ENCODE measurements at regions not wholly inside any gene's neighbourhood (a gene's known extent, or its start where the extent isn't known, plus 50 kb on each side); places are given as distances from the start of the nearest gene placed in this dataset.

GRCh38 chr2:43055086-43055912, 171.1 kb downstream of the ZFP36L2 start:
- H3K4me3 ChIP-seq, result no peak overlapping the region
- no peaks in the 10 kb centered on the region for H3K36me3 ChIP-seq
- H3K4me1 ChIP-seq, result no peaks in the 10 kb centered on the region
- no peak for TF ChIP-seq POLR2A (IDR thresholded peaks at IDR 0.05)
- TF ChIP-seq, protein P1, sequence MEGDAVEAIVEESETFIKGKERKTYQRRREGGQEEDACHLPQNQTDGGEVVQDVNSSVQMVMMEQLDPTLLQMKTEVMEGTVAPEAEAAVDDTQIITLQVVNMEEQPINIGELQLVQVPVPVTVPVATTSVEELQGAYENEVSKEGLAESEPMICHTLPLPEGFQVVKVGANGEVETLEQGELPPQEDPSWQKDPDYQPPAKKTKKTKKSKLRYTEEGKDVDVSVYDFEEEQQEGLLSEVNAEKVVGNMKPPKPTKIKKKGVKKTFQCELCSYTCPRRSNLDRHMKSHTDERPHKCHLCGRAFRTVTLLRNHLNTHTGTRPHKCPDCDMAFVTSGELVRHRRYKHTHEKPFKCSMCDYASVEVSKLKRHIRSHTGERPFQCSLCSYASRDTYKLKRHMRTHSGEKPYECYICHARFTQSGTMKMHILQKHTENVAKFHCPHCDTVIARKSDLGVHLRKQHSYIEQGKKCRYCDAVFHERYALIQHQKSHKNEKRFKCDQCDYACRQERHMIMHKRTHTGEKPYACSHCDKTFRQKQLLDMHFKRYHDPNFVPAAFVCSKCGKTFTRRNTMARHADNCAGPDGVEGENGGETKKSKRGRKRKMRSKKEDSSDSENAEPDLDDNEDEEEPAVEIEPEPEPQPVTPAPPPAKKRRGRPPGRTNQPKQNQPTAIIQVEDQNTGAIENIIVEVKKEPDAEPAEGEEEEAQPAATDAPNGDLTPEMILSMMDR (IDR thresholded peaks at IDR 0.05), result no peak
- H3K27ac ChIP-seq, result no peak overlapping the region
- DNase-seq, result peak in 1 of 2 donors; percentile 12
- intact Hi-C loops (cut with DNase I; ENCODE audit: low total_unique reads), result no loop called here
- no peaks in the 10 kb centered on the region for H3K27me3 ChIP-seq
- H3K9me3 ChIP-seq, result no peaks in the 10 kb centered on the region

- intact Hi-C loops (cut with DNase I; ENCODE audit: low total_unique reads), result no loop called here
- no peak overlapping the region for H3K27ac ChIP-seq
- H3K27me3 ChIP-seq, result no peaks in the 10 kb centered on the region
- no peaks in the 10 kb centered on the region for H3K4me1 ChIP-seq
- no peaks in the 10 kb centered on the region for H3K9me3 ChIP-seq
- no peak overlapping the region for H3K4me3 ChIP-seq
- DNase-seq, result peak in 1 of 2 donors; percentile 12
- TF ChIP-seq, protein P1 (IDR thresholded peaks at IDR 0.05), result no peak
- no peak for TF ChIP-seq POLR2A (IDR thresholded peaks at IDR 0.05)
- no peaks in the 10 kb centered on the region for H3K36me3 ChIP-seq
Observed at GRCh38 chr2:43054367-43054766, 172.0 kb downstream of the ZFP36L2 start.

DNA sequence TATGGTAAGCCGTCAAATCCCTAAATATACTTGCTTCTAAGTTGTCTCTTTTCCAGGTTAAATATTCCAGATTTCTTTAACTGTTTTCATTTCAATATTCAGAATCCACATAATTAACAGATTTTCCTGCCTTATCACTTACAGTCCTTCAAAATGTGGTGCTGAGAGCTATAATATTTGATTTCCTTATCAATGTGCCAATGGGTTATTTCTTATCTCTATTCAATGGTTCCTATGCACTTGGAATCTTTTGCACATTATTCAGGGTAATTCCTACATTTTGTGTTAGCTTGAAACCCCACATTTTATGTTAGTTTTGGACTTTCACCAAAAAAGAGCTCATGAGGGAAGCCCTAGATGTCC, 173.5 kb downstream of the ZFP36L2 start:
- no peak for TF ChIP-seq POLR2A (IDR thresholded peaks at IDR 0.05)
- TF ChIP-seq, protein P1 (IDR thresholded peaks at IDR 0.05), result no peak
- Histone ChIP-seq H3K27me3 (no peaks in the 10 kb centered on the region), H3K4me3 (no peak overlapping the region), H3K27ac (no peak overlapping the region), H3K4me1 (no peaks in the 10 kb centered on the region), H3K36me3 (no peaks in the 10 kb centered on the region), H3K9me3 (no peaks in the 10 kb centered on the region)
- no peak for DNase-seq
- intact Hi-C loops (cut with DNase I; ENCODE audit: low total_unique reads), result no loop called here

DNA sequence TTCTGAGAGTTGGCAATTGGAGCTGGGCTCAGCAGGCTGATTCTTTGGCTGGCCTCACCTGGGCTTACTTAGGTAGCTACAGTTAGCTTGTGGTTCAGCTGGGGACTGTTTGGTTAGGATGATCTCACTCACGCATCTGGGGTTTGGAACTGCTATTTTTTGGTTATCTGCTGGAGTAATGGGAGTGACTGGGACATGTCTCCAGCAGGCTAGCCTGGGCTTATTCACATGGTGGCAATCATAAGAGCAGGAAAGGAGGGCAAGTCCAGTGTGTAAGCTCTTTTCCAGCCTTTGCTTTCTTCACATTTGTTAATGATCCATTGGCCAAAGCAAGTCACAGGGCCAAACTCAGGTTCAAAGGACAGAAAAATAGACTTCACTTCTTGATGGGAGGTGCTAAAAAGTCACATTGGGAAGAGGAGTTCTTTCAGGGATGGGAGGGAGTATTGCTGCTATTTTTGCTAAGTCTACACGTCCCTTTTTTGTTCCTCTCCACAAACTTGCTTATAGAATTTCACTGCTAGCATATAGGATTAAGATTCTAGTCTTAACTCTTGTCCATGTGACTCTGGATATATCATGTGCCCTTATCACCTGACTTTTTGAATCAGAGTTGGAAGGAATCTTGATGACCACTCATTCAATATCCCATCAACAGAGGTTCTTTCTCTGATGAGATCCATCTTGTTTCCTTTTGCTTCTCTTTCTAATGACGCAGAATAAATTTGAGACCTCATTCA, 174.0 kb downstream of the ZFP36L2 start:
- H3K27me3 ChIP-seq, result no peaks in the 10 kb centered on the region
- no peaks in the 10 kb centered on the region for H3K4me1 ChIP-seq
- peak in 1 of 2 donors; percentile 5 for DNase-seq
- intact Hi-C loops (cut with DNase I; ENCODE audit: low total_unique reads), result no loop called here
- no peaks in the 10 kb centered on the region for H3K9me3 ChIP-seq
- TF ChIP-seq POLR2A (IDR thresholded peaks at IDR 0.05), result no peak
- TF ChIP-seq, protein P1 (IDR thresholded peaks at IDR 0.05), result no peak
- no peak overlapping the region for H3K4me3 ChIP-seq
- H3K36me3 ChIP-seq, result no peaks in the 10 kb centered on the region
- H3K27ac ChIP-seq, result no peak overlapping the region

GRCh38 chr2:43051338-43051737, 175.1 kb downstream of the ZFP36L2 start:
- H3K9me3 ChIP-seq, result no peaks in the 10 kb centered on the region

More at GRCh38 chr2:43051338-43051737, 175.1 kb downstream of the ZFP36L2 start:
- DNase-seq, result peak in 1 of 2 donors; percentile 13
- intact Hi-C loops (cut with DNase I; ENCODE audit: low total_unique reads), result no loop called here
- Histone ChIP-seq H3K4me1 (no peaks in the 10 kb centered on the region), H3K36me3 (no peaks in the 10 kb centered on the region), H3K27ac (peak overlapping the region in 1 of 2 donors; percentile 28), H3K4me3 (no peak overlapping the region), H3K27me3 (no peaks in the 10 kb centered on the region)
- TF ChIP-seq, protein P1 (IDR thresholded peaks at IDR 0.05), result no peak
- no peak for TF ChIP-seq POLR2A (IDR thresholded peaks at IDR 0.05)
